ENCODE measurements at regions not wholly inside any gene's neighbourhood (a gene's known extent, or its start where the extent isn't known, plus 50 kb on each side); places are given as distances from the start of the nearest gene placed in this dataset.

- no peaks in the 10 kb centered on the region for H3K27me3 ChIP-seq (ENCODE audit: insufficient read depth, low read length, poor library complexity, severe bottlenecking)
- H3K4me3 ChIP-seq (ENCODE audit: low read length, poor library complexity, severe bottlenecking) = no peak overlapping the region
These were observed 291.2 kb downstream of the FBXW7 start for GRCh38 chr4:152244659-152245058.

GRCh38 chr4:152243896-152244595 lies 291.8 kb downstream of the FBXW7 start:
- Histone ChIP-seq H3K27me3 (ENCODE audit: insufficient read depth, low read length, poor library complexity, severe bottlenecking) (no peaks in the 10 kb centered on the region), H3K4me3 (ENCODE audit: low read length, poor library complexity, severe bottlenecking) (no peak overlapping the region), H3K9ac (ENCODE audit: low read depth, low read length, poor library complexity, severe bottlenecking) (no peak overlapping the region), H2AFZ (ENCODE audit: low read length) (peak overlapping the region; percentile 46; the same call in 1 of the 2 replicates), H3F3A (ENCODE audit: low read depth) (no peaks in the 10 kb centered on the region), H3K36me3 (ENCODE audit: insufficient read depth, low read length) (no peaks in the 10 kb centered on the region), H3K9me2 (replicated peaks; ENCODE audit: low read depth, low read length) (no peaks in the 10 kb centered on the region), H3K4me2 (ENCODE audit: low read depth, low read length, poor library complexity, severe bottlenecking) (no peak overlapping the region), H3K9me3 (ENCODE audit: insufficient read depth, low read depth, low read length) (no peaks in the 10 kb centered on the region), H4K20me1 (ENCODE audit: insufficient read depth, low read length, poor library complexity, severe bottlenecking) (no peaks in the 10 kb centered on the region), H3K79me2 (ENCODE audit: insufficient read depth, low read length) (no peaks in the 10 kb centered on the region), H3K4me1 (ENCODE audit: insufficient read depth, low read length, poor library complexity, severe bottlenecking) (peaks cover 15% of the 10 kb centered on the region)
- TF ChIP-seq CTCF (conservative IDR thresholded peaks at IDR 0.05; ENCODE audit: low read length) = no peak
- TF ChIP-seq EZH2phosphoT487 (IDR thresholded peaks at IDR 0.05; ENCODE audit: borderline replicate concordance) = no peak

More at GRCh38 chr4:152244659-152245058, 291.2 kb downstream of the FBXW7 start:
- H3K36me3 ChIP-seq (ENCODE audit: insufficient read depth, low read length) = no peaks in the 10 kb centered on the region
- no peaks in the 10 kb centered on the region for H3K9me2 ChIP-seq (replicated peaks; ENCODE audit: low read depth, low read length)
- H3K9me3 ChIP-seq (ENCODE audit: insufficient read depth, low read depth, low read length) = no peaks in the 10 kb centered on the region
- no peak overlapping the region for H2AFZ ChIP-seq (ENCODE audit: low read length)
- H4K20me1 ChIP-seq (ENCODE audit: insufficient read depth, low read length, poor library complexity, severe bottlenecking) = no peaks in the 10 kb centered on the region
- H3K9ac ChIP-seq (ENCODE audit: low read depth, low read length, poor library complexity, severe bottlenecking) = no peak overlapping the region
- TF ChIP-seq EZH2phosphoT487 (IDR thresholded peaks at IDR 0.05; ENCODE audit: borderline replicate concordance) = no peak
- no peak for TF ChIP-seq CTCF (conservative IDR thresholded peaks at IDR 0.05; ENCODE audit: low read length)
- H3K79me2 ChIP-seq (ENCODE audit: insufficient read depth, low read length) = no peaks in the 10 kb centered on the region
- H3K4me2 ChIP-seq (ENCODE audit: low read depth, low read length, poor library complexity, severe bottlenecking) = no peak overlapping the region
- H3F3A ChIP-seq (ENCODE audit: low read depth) = no peaks in the 10 kb centered on the region
- H3K4me1 ChIP-seq (ENCODE audit: insufficient read depth, low read length, poor library complexity, severe bottlenecking) = peaks cover 15% of the 10 kb centered on the region

- no peaks in the 10 kb centered on the region for H3K9me2 ChIP-seq (replicated peaks; ENCODE audit: low read depth, low read length)
- no peaks in the 10 kb centered on the region for H3K9me3 ChIP-seq (ENCODE audit: insufficient read depth, low read depth, low read length)
- TF ChIP-seq EZH2phosphoT487 (IDR thresholded peaks at IDR 0.05; ENCODE audit: borderline replicate concordance) = no peak
- TF ChIP-seq CTCF (conservative IDR thresholded peaks at IDR 0.05; ENCODE audit: low read length) = no peak
- no peaks in the 10 kb centered on the region for H4K20me1 ChIP-seq (ENCODE audit: insufficient read depth, low read length, poor library complexity, severe bottlenecking)
- 0 out of 2 replicates have a peak overlapping the region, but pooled peaks have one; percentile 14 for H2AFZ ChIP-seq (ENCODE audit: low read length)
- H3K4me3 ChIP-seq (ENCODE audit: low read length, poor library complexity, severe bottlenecking) = no peak overlapping the region
- no peak overlapping the region for H3K4me2 ChIP-seq (ENCODE audit: low read depth, low read length, poor library complexity, severe bottlenecking)
- H3K4me1 ChIP-seq (ENCODE audit: insufficient read depth, low read length, poor library complexity, severe bottlenecking) = peaks cover 15% of the 10 kb centered on the region
- H3K79me2 ChIP-seq (ENCODE audit: insufficient read depth, low read length) = no peaks in the 10 kb centered on the region
- H3K36me3 ChIP-seq (ENCODE audit: insufficient read depth, low read length) = no peaks in the 10 kb centered on the region
- H3K27me3 ChIP-seq (ENCODE audit: insufficient read depth, low read length, poor library complexity, severe bottlenecking) = no peaks in the 10 kb centered on the region
- H3F3A ChIP-seq (ENCODE audit: low read depth) = no peaks in the 10 kb centered on the region
- no peak overlapping the region for H3K9ac ChIP-seq (ENCODE audit: low read depth, low read length, poor library complexity, severe bottlenecking)
These were observed 292.7 kb downstream of the FBXW7 start for GRCh38 chr4:152243206-152243605.

Data from Loucy (cell line).